Glutamatergic neuron (in vitro differentiated cells): ENCODE measurements at regions not wholly inside any gene's neighbourhood (a gene's known extent, or its start where the extent isn't known, plus 50 kb on each side); places are given as distances from the start of the nearest gene placed in this dataset.
A peak's percentile ranks its signal among the peaks of the same experiment; 100 is the strongest.
"Not testable (repeated sequence)": the region's sequence is repeated elsewhere in the genome, so short reads cannot be mapped to it uniquely, and the experiment has no call there.

Source experiments
- DNase-seq: peaks from one replicate; pipeline ENCODE4 v3.0.0; 2022
- H3K27ac Mint-ChIP-seq: one replicate; pipeline ENCODE4 v1.8.0; 2020; ENCODE audit warnings: mild to moderate bottlenecking, mixed read lengths, inconsistent platforms; ENCODE audit not compliant: unreplicated experiment
- H3K27me3 Mint-ChIP-seq: one replicate; pipeline ENCODE4 v1.8.0; 2020; ENCODE audit warnings: mild to moderate bottlenecking, moderate library complexity, mixed read lengths, inconsistent platforms; ENCODE audit not compliant: unreplicated experiment
- H3K36me3 Mint-ChIP-seq: one replicate; pipeline ENCODE4 v1.8.0; 2020; ENCODE audit warnings: mild to moderate bottlenecking, mixed read lengths, inconsistent platforms; ENCODE audit not compliant: unreplicated experiment
- H3K4me1 Mint-ChIP-seq: one replicate; pipeline ENCODE4 v1.8.0; 2020; ENCODE audit warnings: mild to moderate bottlenecking, low read depth, mixed read lengths, inconsistent platforms; ENCODE audit not compliant: unreplicated experiment
- H3K4me3 Mint-ChIP-seq: one replicate; pipeline ENCODE4 v1.8.0; 2020; ENCODE audit warnings: mild to moderate bottlenecking, mixed read lengths, inconsistent platforms; ENCODE audit not compliant: unreplicated experiment
- H3K9me3 Mint-ChIP-seq: one replicate; pipeline ENCODE4 v1.8.0; 2020; ENCODE audit warnings: mild to moderate bottlenecking, moderate library complexity, mixed read lengths, inconsistent platforms; ENCODE audit not compliant: unreplicated experiment
- CTCF ChIP-seq: fragments of 200-600 bp; sonication (generic); IDR thresholded peaks from one replicate; pipeline ENCODE4 v1.5.0; 2021; ENCODE audit not compliant: partially characterized antibody, unreplicated experiment

- Mint-ChIP-seq H3K27ac (no peak overlapping the region), H3K4me3 (no peak overlapping the region), H3K36me3 (no peaks in the 10 kb centered on the region), H3K9me3 (no peaks in the 10 kb centered on the region), H3K27me3 (no peaks in the 10 kb centered on the region), H3K4me1 (no peaks in the 10 kb centered on the region)
- TF ChIP-seq CTCF = no peak
- DNase-seq = no peak
Observed at GRCh38 chr20:26218301-26218700, 521.6 kb upstream of the ZNF337 start.

GRCh38 chr20:26216025-26216424 lies 519.4 kb upstream of the ZNF337 start:
- no peak for DNase-seq
- H3K36me3 Mint-ChIP-seq = no peaks in the 10 kb centered on the region
- no peaks in the 10 kb centered on the region for H3K9me3 Mint-ChIP-seq
- H3K27me3 Mint-ChIP-seq = no peaks in the 10 kb centered on the region
- H3K27ac Mint-ChIP-seq = no peak overlapping the region
- H3K4me3 Mint-ChIP-seq = no peak overlapping the region
- no peak for TF ChIP-seq CTCF
- no peaks in the 10 kb centered on the region for H3K4me1 Mint-ChIP-seq

DNA sequence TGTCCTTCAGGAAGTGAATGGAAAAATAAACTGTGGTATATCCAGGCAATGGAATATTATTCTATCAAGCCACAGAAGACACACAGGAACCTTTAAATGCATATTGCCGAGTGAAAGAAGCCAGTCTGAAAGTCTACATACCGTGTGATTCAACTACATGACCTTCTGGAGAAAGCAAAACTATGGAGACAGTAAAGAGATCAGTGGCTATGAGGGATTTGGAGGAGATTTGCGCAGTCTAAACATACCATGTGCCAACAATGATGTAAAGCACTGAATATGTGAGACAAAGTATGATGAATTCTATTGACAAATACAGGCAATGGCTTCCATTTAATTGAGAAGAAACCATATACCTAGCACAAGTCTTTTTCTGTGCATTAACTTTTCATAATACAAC lies 518.3 kb upstream of the ZNF337 start:
- peaks cover 4% of the 10 kb centered on the region for H3K27me3 Mint-ChIP-seq
- no peaks in the 10 kb centered on the region for H3K9me3 Mint-ChIP-seq
- no peak for DNase-seq
- H3K4me1 Mint-ChIP-seq = no peaks in the 10 kb centered on the region
- H3K27ac Mint-ChIP-seq = no peak overlapping the region
- H3K4me3 Mint-ChIP-seq = no peak overlapping the region
- peaks cover 1% of the 10 kb centered on the region for H3K36me3 Mint-ChIP-seq
- no peak for TF ChIP-seq CTCF

DNA sequence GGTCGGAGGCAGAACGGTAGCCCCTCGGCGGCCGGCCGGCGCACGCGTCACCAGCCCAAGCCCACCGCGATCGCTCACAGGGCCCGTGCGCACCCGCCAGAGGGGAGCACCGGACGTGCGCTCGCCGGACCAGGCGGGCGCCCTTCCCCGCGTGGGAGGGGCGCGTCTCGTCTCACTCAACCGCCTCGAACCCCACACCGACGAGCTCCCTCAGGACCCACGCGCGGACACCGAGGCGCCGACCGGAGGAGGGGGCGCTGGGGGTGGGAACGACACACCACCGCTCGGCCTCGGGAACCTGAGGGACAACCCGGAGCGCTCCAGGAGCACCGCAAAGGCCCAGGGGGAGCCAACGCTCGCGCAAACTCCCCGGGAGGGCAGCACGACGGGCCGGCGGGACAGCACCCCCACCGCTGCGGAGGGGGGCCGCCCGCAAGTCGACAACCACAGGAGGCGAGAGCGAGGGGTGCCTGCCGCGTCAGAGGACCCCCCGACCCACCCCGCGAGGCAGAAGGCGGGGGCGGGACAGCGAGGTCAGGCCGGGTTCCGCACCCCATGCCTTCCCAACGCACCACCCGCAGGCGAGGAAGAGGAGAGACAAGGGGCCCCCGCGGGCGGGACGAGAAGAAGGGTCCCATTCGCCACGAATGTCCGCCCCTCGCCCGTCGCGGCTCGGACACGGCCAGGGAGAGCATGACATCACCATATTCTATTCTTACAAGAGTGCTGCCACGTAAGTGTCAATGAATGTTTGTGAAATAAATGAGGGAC lies 512.7 kb upstream of the ZNF337 start:
- Mint-ChIP-seq H3K36me3 (peaks cover 6% of the 10 kb centered on the region), H3K9me3 (peaks cover 4% of the 10 kb centered on the region), H3K4me1 (no peaks in the 10 kb centered on the region), H3K4me3 (peak overlapping the region; percentile 22), H3K27me3 (peaks cover 11% of the 10 kb centered on the region), H3K27ac (no peak overlapping the region)
- TF ChIP-seq CTCF = no peak
- DNase-seq = peak; percentile 48

DNA sequence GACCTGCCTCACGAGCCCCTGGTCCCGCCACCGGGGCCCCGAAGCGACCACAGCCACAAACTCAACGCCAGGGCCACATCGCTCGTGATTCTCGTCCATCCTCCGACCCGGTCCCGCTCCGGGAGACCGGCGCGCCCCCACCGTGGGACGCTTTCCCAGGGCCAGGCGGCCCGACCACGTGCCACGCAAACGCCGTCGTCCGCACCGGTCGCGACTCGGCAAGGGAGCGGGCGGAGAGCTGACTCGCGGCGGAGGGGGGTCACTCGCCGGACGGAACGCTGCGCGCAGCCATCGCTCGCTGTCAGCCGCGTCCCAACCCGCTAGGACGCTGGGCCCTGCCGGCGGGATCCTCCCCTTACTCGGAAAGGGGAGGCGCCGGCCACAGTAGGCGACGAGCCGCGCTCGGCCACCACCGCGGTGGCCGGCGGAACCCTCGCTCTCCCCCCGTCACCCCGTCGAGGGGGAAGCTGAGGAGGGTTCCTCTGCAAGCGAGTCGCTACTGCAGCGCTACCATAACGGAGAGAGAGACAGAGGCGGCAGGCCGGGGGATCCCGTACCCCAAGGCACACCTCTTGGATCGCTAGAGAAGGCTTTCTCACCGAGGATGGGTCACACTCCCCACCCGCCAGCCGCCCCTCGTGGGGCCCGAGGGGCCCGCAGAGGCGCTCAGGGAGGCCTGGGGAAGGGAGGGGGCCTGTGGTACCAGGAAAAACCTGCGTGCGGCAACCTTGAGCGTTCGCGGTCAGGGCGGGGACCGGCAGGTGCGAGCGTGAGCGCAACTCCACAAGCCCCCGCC lies 511.8 kb upstream of the ZNF337 start:
- Mint-ChIP-seq H3K4me1 (no peaks in the 10 kb centered on the region), H3K9me3 (peaks cover 4% of the 10 kb centered on the region), H3K27me3 (peaks cover 11% of the 10 kb centered on the region), H3K4me3 (no peak overlapping the region), H3K36me3 (peaks cover 6% of the 10 kb centered on the region), H3K27ac (no peak overlapping the region)
- no peak for TF ChIP-seq CTCF
- peak; percentile 68 for DNase-seq

DNA sequence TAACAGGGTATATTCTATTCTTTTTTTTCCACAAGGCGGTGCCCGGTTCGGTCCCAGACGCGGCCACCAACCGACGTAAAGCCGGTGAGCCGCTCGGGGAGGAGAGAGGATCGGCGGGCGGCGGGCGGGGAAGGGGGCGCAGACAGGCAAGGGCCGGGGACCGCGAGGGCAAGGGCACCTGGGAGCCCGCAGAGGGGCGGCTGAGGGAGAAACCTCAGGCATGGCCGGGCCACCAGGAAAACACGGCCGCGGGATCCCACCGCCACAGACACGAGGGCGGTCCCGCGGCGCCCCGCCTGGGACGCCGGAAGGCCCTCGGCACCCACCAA lies 511.3 kb upstream of the ZNF337 start:
- Mint-ChIP-seq H3K27me3 (peaks cover 11% of the 10 kb centered on the region), H3K4me3 (peak overlapping the region; percentile 83)
- H3K4me1 Mint-ChIP-seq, H3K9me3 Mint-ChIP-seq, H3K36me3 Mint-ChIP-seq, H3K27ac Mint-ChIP-seq: not testable (repeated sequence)
- peak; percentile 28 for DNase-seq
